Brain microvascular endothelial cell (primary cell): ENCODE measurements at regions not wholly inside any gene's neighbourhood (a gene's known extent, or its start where the extent isn't known, plus 50 kb on each side); places are given as distances from the start of the nearest gene placed in this dataset.

Source experiments
- DNase-seq: peaks from one replicate; pipeline ENCODE4 v3.0.0-alpha.2; 2020
- H3K27ac ChIP-seq: fragments of 250-450 bp; sonication (Bioruptor Pico); 2 replicates; pipeline ENCODE4 v1.5.1; 2020; ENCODE audit warnings: mild to moderate bottlenecking, moderate library complexity
- H3K27me3 ChIP-seq: fragments of 250-450 bp; sonication (Bioruptor Pico); replicated peaks from 2 replicates; pipeline ENCODE4 v1.5.1; 2020; ENCODE audit warnings: mild to moderate bottlenecking
- H3K36me3 ChIP-seq: fragments of 250-450 bp; sonication (Bioruptor Pico); replicated peaks from 2 replicates; pipeline ENCODE4 v1.5.1; 2020; ENCODE audit warnings: mild to moderate bottlenecking
- H3K4me3 ChIP-seq: 2 replicates; pipeline ENCODE4 v1.5.1; 2011; ENCODE audit warnings: low read depth, mild to moderate bottlenecking, control low read depth, low read length, moderate library complexity
- CTCF ChIP-seq: IDR thresholded peaks from 2 replicates; pipeline ENCODE4 v1.5.1; 2011; ENCODE audit warnings: low read depth, mild to moderate bottlenecking, moderate library complexity, low read length, control low read depth, inconsistent platforms; ENCODE audit errors: missing control alignments
- in situ Hi-C: cut with HindIII; loops from 2 replicates; pipeline ENCODE4 v1.10.0; 2017; ENCODE audit warnings: low sequenced_read_pairs, low pct_ligation_motif_present

DNA sequence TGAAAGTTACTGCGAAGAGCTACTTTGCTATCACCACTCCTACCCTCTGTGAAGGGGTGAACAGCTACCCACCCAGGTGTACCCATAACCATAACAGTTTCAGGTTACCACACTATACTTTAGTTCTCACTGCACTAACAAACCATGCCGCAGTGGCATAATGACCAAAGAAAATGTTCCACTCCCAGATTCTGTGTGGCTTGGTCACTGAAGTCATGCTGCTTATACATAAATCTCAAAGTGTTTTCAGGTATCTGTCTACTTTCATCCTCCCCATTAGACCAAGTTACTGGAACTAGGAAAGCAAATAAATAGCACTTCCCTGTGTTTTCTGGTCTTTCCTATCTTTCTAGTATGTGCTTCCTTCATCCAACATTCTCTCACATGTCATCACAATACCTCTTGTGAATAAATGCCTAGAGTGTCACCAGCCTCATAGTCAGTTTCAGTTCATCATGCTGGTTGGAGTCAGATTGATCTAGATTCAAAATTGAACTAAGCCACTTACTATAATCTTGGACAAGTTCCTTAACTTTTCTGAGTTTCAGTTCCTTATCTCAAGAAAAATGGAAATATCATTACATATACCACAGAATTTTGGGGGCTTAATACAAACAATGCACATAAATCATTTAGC is 293.6 kb downstream of the FSIP2 start:
- Histone ChIP-seq H3K4me3 (no peak overlapping the region), H3K27me3 (no peaks in the 10 kb centered on the region), H3K27ac (no peak overlapping the region), H3K36me3 (no peaks in the 10 kb centered on the region)
- in situ Hi-C loops = no loop called here
- no peak for DNase-seq
- TF ChIP-seq CTCF = no peak

DNA sequence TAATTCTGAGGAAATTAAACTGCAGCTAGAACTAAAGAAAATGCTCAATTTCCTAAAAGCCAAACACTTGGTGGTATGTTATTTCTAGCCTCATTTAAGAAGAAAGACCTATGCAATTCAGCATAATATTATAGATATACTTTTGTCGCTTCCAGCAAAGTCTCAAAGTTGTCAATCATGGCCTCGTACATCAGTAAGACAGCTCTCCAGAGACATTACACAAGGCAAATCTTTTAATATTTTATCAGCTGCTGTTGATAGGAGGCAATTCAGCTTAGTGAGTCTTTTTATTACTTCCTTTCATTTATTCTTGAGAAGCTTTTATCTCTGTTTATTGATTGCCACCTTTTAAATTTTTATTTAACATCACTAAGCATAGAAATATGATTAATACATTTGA is 294.3 kb downstream of the FSIP2 start:
- Histone ChIP-seq H3K36me3 (no peaks in the 10 kb centered on the region), H3K27ac (no peak overlapping the region), H3K4me3 (no peak overlapping the region), H3K27me3 (no peaks in the 10 kb centered on the region)
- in situ Hi-C loops = no loop called here
- TF ChIP-seq CTCF = no peak
- no peak for DNase-seq

DNA sequence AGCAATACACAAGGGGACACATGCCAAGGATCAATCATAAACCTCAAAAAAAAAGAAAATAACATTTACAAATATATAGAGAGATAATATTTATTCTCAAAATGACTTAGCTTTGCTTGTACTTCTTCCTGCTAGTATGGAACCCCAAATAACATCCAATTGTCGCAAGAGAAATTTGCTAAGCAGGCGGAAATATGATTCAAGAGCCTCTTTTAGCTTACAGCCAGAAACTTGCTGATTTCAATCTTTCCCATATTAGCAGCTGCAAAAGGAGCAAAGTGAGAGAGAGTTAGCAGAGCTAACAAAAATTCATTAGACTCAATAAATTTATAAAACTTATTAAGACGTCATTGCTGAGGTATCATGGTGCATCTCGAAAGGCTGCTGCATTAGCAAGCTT is 294.9 kb downstream of the FSIP2 start:
- no peak for DNase-seq
- Histone ChIP-seq H3K36me3 (no peaks in the 10 kb centered on the region), H3K4me3 (no peak overlapping the region), H3K27me3 (no peaks in the 10 kb centered on the region), H3K27ac (no peak overlapping the region)
- in situ Hi-C loops = no loop called here
- no peak for TF ChIP-seq CTCF

DNA sequence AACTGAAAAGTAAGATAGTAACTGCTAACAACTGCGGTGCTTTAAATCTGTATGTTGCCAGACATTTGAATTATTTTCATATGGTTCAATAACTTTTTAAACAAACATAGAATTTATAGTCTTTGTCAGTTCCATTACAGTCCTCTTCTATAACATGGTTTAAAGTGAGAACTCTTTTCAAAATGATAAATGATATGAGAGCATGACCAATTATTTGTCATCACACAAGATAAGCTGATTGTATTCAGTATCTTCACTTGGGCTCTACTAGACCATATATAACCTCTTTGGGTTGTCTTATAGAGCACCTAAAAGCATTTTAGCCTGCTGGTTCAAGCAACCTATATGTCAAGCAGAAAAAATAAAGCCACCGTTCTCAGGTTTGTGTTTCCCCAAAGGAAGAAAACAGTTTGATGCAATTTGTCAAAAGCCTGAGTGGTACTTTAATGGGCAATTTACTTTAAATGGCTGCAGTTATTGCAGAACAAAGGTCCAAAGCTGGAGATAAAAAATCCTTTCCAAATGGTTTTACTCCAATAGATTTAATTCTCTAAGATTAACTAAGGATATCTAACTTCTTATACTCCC is 298.4 kb downstream of the FSIP2 start:
- DNase-seq = no peak
- TF ChIP-seq CTCF = no peak
- in situ Hi-C loops = no loop called here
- no peaks in the 10 kb centered on the region for H3K36me3 ChIP-seq
- H3K27me3 ChIP-seq = no peaks in the 10 kb centered on the region
- H3K4me3 ChIP-seq = no peak overlapping the region
- H3K27ac ChIP-seq = no peak overlapping the region

DNA sequence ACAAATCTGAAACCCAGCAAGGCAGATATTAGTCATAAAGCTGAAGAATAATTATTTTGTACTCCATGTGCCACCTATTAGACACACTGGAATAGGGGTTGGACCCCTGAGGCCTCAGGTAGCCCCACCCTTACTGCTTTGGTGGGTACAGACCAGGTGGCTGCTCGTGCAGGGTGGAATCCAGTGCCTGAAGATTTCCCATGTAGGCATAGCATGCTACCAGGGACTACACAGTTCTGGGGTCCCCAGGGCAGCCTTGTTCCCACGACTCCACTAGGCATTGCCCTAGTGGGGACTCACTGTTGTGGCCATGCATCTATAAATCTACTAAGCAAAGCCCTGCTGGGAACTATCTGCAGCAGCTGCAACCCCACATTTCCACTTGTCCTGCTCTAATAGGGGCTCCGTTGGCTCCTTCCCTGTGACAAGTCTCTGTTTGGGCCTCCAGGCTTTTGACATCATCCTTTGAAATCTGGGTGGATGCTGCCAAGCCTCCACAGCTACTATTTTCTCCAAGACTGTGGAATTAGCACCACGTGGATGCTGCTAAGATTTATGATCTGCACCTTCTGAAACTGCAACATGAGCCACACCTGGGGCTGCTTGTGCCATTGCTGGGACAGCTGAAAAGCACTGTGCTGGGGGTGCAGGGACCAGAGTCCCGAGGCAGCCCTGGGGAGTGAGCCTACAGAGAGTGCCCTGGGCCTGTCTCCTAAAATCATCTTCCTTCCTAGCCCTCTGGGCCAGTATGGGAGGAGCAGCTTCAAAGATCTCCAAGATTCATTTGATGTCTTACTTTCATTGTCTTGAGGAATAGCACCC is 303.8 kb downstream of the FSIP2 start:
- in situ Hi-C loops = no loop called here
- no peak for DNase-seq

More for the DNA sequence above, 303.8 kb downstream of the FSIP2 start:
- Histone ChIP-seq H3K27ac (no peak overlapping the region), H3K4me3 (no peak overlapping the region), H3K36me3 (no peaks in the 10 kb centered on the region), H3K27me3 (no peaks in the 10 kb centered on the region)
- TF ChIP-seq CTCF = no peak
